GM23338 (cell line): ENCODE measurements at regions not wholly inside any gene's neighbourhood (a gene's known extent, or its start where the extent isn't known, plus 50 kb on each side); places are given as distances from the start of the nearest gene placed in this dataset.

Source experiments
- CREB1 ChIP-seq: fragments of 250-450 bp; sonication (Bioruptor Pico); IDR thresholded peaks from 2 replicates; pipeline ENCODE4 v1.5.0; 2020; ENCODE audit warnings: low read depth, mild to moderate bottlenecking, moderate library complexity
- CTCF ChIP-seq, 2 experiments: fragments of 200-600 bp in 1 of 2; sonication (generic) in 1 of 2; conservative IDR thresholded peaks; 2 replicates each; pipeline versions ENCODE4 v1.5.1 to v1.6.1; 2016 to 2017; ENCODE audit warnings: antibody characterized with exemption in 2 of 2, low read depth in 2 of 2, mild to moderate bottlenecking in 2 of 2, moderate library complexity in 1 of 2
- ETS1 ChIP-seq: IDR thresholded peaks from 2 replicates; pipeline ENCODE4 v1.6.1; 2016; ENCODE audit warnings: antibody characterized with exemption
- EZH2 ChIP-seq: fragments of 200-600 bp; sonication (generic); IDR thresholded peaks from one replicate; pipeline ENCODE4 v1.8.0; 2017; ENCODE audit warnings: antibody characterized with exemption, mild to moderate bottlenecking, low read depth; ENCODE audit not compliant: unreplicated experiment
- EZH2phosphoT487 ChIP-seq: fragments of 200-600 bp; sonication (generic); IDR thresholded peaks from one replicate; pipeline ENCODE4 v1.8.1; 2018; ENCODE audit warnings: antibody characterized with exemption; ENCODE audit not compliant: unreplicated experiment
- JUNB ChIP-seq: IDR thresholded peaks from one replicate; pipeline ENCODE4 v1.6.1; 2016; ENCODE audit warnings: antibody characterized with exemption; ENCODE audit not compliant: unreplicated experiment
- NANOG ChIP-seq: IDR thresholded peaks from 2 replicates; pipeline ENCODE4 v1.6.1; 2016; ENCODE audit warnings: antibody characterized with exemption, borderline replicate concordance
- POLR2AphosphoS5 ChIP-seq: IDR thresholded peaks from 2 replicates; pipeline ENCODE4 v1.6.1; 2016; ENCODE audit warnings: antibody characterized with exemption, low read depth
- REST ChIP-seq: IDR thresholded peaks from one replicate; pipeline ENCODE4 v1.6.1; 2018; ENCODE audit warnings: antibody characterized with exemption; ENCODE audit not compliant: unreplicated experiment
- ZNF114 ChIP-seq: fragments of 250-450 bp; sonication (Bioruptor Pico); IDR thresholded peaks from 2 replicates; pipeline ENCODE4 v1.5.0; 2020; ENCODE audit warnings: mild to moderate bottlenecking, moderate library complexity
- ZNF331 ChIP-seq: fragments of 250-450 bp; sonication (Bioruptor Pico); IDR thresholded peaks from 2 replicates; pipeline ENCODE4 v1.5.0; 2020; ENCODE audit warnings: low read depth, mild to moderate bottlenecking, moderate library complexity

- TF ChIP-seq REST (no peak), CTCF (conservative IDR thresholded peaks at IDR 0.05; ENCODE audit: low read depth in 2 of 2) (no peak), POLR2AphosphoS5 (no peak), EZH2 (no peak), EZH2phosphoT487 (no peak), ZNF114 (CRISPR knock-in tag) (no peak), NANOG (no peak), ZNF331 (CRISPR knock-in tag) (no peak), ETS1 (no peak), JUNB (no peak), CREB1 (CRISPR knock-in tag) (no peak)
Observed at GRCh38 chr4:181777518-181777917, 465.7 kb upstream of the TENM3 start.
